Breast epithelium (tissue), 4 donors: ENCODE measurements at regions not wholly inside any gene's neighbourhood (a gene's known extent, or its start where the extent isn't known, plus 50 kb on each side); places are given as distances from the start of the nearest gene placed in this dataset.

Experiments used
- DNase-seq, 2 donors: peaks; one replicate each; pipeline ENCODE4 v3.0.0-alpha.2; 2019; ENCODE audit warnings: low spot score in 2 of 2
- H3K27ac ChIP-seq, 2 donors: fragments of 200-600 bp; sonication (generic) in 1 of 2; one replicate each; pipeline ENCODE4 v1.5.1; 2016 to 2019; ENCODE audit warnings: mild to moderate bottlenecking in 1 of 2
- H3K27me3 ChIP-seq, 2 donors: fragments of 200-600 bp; sonication (generic) in 1 of 2; one replicate each; pipeline versions ENCODE4 v1.5.1 to v1.6.0; 2017 to 2019; ENCODE audit warnings: control low read depth in 1 of 2, mild to moderate bottlenecking in 1 of 2
- H3K36me3 ChIP-seq: fragments of 200-600 bp; one replicate; pipeline ENCODE4 v1.5.1; 2019
- H3K4me1 ChIP-seq, 2 donors: fragments of 200-600 bp; sonication (generic); one replicate each; pipeline ENCODE4 v1.5.1; 2016 to 2019; ENCODE audit warnings: control low read depth in 1 of 2
- H3K4me3 ChIP-seq, 3 donors: fragments of 200-600 bp; sonication (generic); 1 replicate in 2 of 3; 2 replicates in 1 of 3; pipeline ENCODE4 v1.5.1; 2016 to 2019; ENCODE audit warnings: mild to moderate bottlenecking in 3 of 3, moderate library complexity in 2 of 3
- H3K9me3 ChIP-seq, 2 donors: fragments of 200-600 bp; sonication (generic) in 1 of 2; one replicate each; pipeline ENCODE4 v1.5.1; 2016 to 2019; ENCODE audit warnings: control low read depth in 1 of 2
- CTCF ChIP-seq, 3 donors: fragments of 450-650 bp; IDR thresholded peaks; one replicate each; pipeline ENCODE4 v1.5.1; 2016 to 2017; ENCODE audit warnings: antibody characterized with exemption in 3 of 3, mild to moderate bottlenecking in 3 of 3, moderate library complexity in 3 of 3
- POLR2A ChIP-seq: fragments of 450-650 bp; IDR thresholded peaks from one replicate; pipeline ENCODE4 v1.6.1; 2016; ENCODE audit warnings: antibody characterized with exemption, mild to moderate bottlenecking, moderate library complexity
- POLR2AphosphoS5 ChIP-seq, 3 donors: sonication (generic); formaldehyde crosslinking; IDR thresholded peaks; one replicate each; pipeline ENCODE4 v1.6.1; 2017; ENCODE audit warnings: antibody characterized with exemption in 3 of 3
- intact Hi-C: fragments of 100-400 bp; cut with DNase I; formaldehyde crosslinking; loops from one replicate; pipeline ENCODE4 v1.15.1; 2023; ENCODE audit warnings: low total_unique reads

- TF ChIP-seq POLR2A, result no peak
- TF ChIP-seq POLR2AphosphoS5 (IDR thresholded peaks at IDR 0.05), result no peak
- TF ChIP-seq CTCF (IDR thresholded peaks at IDR 0.05), result no peak
- no peak overlapping the region for H3K27ac ChIP-seq
- no peak for DNase-seq
- no peaks in the 10 kb centered on the region for H3K4me1 ChIP-seq
- H3K36me3 ChIP-seq, result no peaks in the 10 kb centered on the region
- intact Hi-C loops, result no loop called here
- no peaks in the 10 kb centered on the region for H3K27me3 ChIP-seq
- H3K4me3 ChIP-seq, result no peak overlapping the region
- no peaks in the 10 kb centered on the region for H3K9me3 ChIP-seq
Observed at GRCh38 chr14:58816416-58817115, 178.8 kb downstream of the DACT1 start.

DNA sequence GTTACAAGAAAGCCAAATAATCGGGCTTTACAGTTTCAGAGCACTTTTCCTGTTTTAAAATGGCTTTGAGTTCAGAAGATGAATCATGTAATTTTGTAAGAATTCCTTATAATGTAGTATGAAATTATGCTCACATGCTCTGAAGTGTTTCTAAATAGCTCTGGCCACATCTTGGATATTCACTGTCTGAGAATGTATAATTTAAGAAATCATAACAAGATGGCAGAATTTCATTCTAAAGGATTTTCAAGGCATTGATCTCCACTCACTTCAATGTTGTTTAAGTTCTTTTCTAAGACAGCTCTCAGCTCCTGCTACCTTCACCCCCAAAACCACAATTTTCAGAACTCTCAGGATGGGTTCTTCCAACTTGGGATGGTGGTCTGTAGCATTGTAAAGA, 180.1 kb downstream of the DACT1 start:
- TF ChIP-seq POLR2AphosphoS5 (IDR thresholded peaks at IDR 0.05), result no peak
- no peak for TF ChIP-seq CTCF (IDR thresholded peaks at IDR 0.05)
- no peak for TF ChIP-seq POLR2A

DNA sequence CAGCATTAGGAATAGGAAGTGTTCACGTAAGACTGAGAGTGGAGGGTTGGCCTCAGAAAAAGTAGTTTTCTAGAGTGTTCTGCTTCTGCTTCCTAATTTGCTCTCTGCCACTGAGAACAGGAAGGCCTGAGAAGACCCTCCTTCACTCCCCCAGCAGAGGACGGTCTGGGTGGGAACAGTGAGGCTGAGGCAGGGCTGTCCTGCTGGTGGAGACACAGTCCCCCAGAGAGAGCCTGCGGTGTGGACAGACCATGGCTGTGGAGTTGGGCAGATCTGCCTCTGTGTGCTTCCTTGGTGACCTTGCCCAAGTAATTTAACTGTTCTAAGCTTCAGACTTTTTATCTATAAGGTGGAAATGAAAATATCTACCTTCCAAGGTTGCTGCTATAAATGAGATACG, 182.3 kb downstream of the DACT1 start:
- Histone ChIP-seq H3K4me3 (no peak overlapping the region), H3K27ac (no peak overlapping the region), H3K27me3 (no peaks in the 10 kb centered on the region), H3K4me1 (no peaks in the 10 kb centered on the region), H3K9me3 (no peaks in the 10 kb centered on the region), H3K36me3 (no peaks in the 10 kb centered on the region)
- intact Hi-C loops, result no loop called here
- no peak for TF ChIP-seq CTCF (IDR thresholded peaks at IDR 0.05)
- DNase-seq, result no peak

More for the DNA sequence above, 180.1 kb downstream of the DACT1 start:
- intact Hi-C loops, result loop anchor here (2.0 kb wide), 1 partner anchor 75 kb away; no protein-coding TSS in a partner anchor
- Histone ChIP-seq H3K27me3 (no peaks in the 10 kb centered on the region), H3K27ac (no peak overlapping the region), H3K36me3 (no peaks in the 10 kb centered on the region), H3K4me1 (no peaks in the 10 kb centered on the region), H3K9me3 (no peaks in the 10 kb centered on the region), H3K4me3 (no peak overlapping the region)
- DNase-seq, result no peak

DNA sequence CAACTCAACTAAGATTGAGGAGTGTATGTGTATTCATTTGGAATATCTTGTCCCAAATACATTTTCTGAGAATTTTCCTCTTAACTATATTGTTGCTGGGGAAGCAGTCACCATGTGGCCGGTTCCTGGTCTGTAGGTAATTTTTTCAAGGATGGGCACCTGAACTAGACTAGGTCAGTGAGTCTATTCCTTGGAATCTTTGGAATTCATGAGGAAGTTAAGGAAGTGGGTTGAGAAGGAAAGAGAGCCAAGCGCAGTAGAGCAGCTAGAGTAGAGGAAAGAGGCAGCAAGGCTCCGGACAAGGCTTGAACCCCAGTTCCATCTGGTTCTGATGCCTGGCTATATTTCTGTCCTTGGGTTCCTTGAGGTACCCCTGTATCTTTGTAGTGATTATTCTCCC, 183.7 kb downstream of the DACT1 start:
- no peak for DNase-seq
- H3K4me3 ChIP-seq, result no peak overlapping the region

More for the DNA sequence above, 183.7 kb downstream of the DACT1 start:
- no peaks in the 10 kb centered on the region for H3K4me1 ChIP-seq
- no peak overlapping the region for H3K27ac ChIP-seq
- TF ChIP-seq CTCF (IDR thresholded peaks at IDR 0.05) (no peak), POLR2AphosphoS5 (IDR thresholded peaks at IDR 0.05) (no peak), POLR2A (no peak)
- intact Hi-C loops, result no loop called here
- H3K27me3 ChIP-seq, result no peaks in the 10 kb centered on the region
- no peaks in the 10 kb centered on the region for H3K36me3 ChIP-seq
- no peaks in the 10 kb centered on the region for H3K9me3 ChIP-seq
